ENCODE measurements at regions not wholly inside any gene's neighbourhood (a gene's known extent, or its start where the extent isn't known, plus 50 kb on each side); places are given as distances from the start of the nearest gene placed in this dataset.

GRCh38 chrX:97666890-97667289 is 783.2 kb downstream of the RPA4 start:
- no peak for DNase-seq (ENCODE audit: low spot score)

GRCh38 chrX:97668126-97668525 is 784.4 kb downstream of the RPA4 start:
- DNase-seq (ENCODE audit: low spot score) = no peak

GRCh38 chrX:97672138-97672537 is 788.4 kb downstream of the RPA4 start:
- DNase-seq (ENCODE audit: low spot score) = no peak

GRCh38 chrX:97672608-97673007 is 788.9 kb downstream of the RPA4 start:
- DNase-seq (ENCODE audit: low spot score) = no peak

- no peak for DNase-seq (ENCODE audit: low spot score)
Observed at GRCh38 chrX:97673135-97673534, 789.4 kb downstream of the RPA4 start.

- no peak for DNase-seq (ENCODE audit: low spot score)
Observed at GRCh38 chrX:97682991-97683840, 799.5 kb downstream of the RPA4 start.

- peak; percentile 20 for DNase-seq (ENCODE audit: low spot score)
Observed at GRCh38 chrX:97685753-97686152, 802.0 kb downstream of the RPA4 start.

- no peak for DNase-seq (ENCODE audit: low spot score)
Observed at GRCh38 chrX:97691901-97692455, 808.3 kb downstream of the RPA4 start.

- DNase-seq (ENCODE audit: low spot score) = no peak
Observed at GRCh38 chrX:97692575-97692974, 808.9 kb downstream of the RPA4 start.

- no peak for DNase-seq (ENCODE audit: low spot score)
Observed at GRCh38 chrX:97700547-97700946, 816.8 kb downstream of the RPA4 start.

GRCh38 chrX:97704474-97704873 is 820.8 kb downstream of the RPA4 start:
- no peak for DNase-seq (ENCODE audit: low spot score)

- no peak for DNase-seq (ENCODE audit: low spot score)
Observed at GRCh38 chrX:97704881-97705280, 821.2 kb downstream of the RPA4 start.

GRCh38 chrX:97705936-97706335 is 822.2 kb downstream of the RPA4 start:
- peak; percentile 12 for DNase-seq (ENCODE audit: low spot score)

- no peak for DNase-seq (ENCODE audit: low spot score)
Observed at GRCh38 chrX:97714072-97714471, 830.4 kb downstream of the RPA4 start.

GRCh38 chrX:97728215-97728614 is 844.5 kb downstream of the RPA4 start:
- DNase-seq (ENCODE audit: low spot score) = no peak

- DNase-seq (ENCODE audit: low spot score) = no peak
Observed at GRCh38 chrX:97740044-97740443, 856.3 kb downstream of the RPA4 start.

GRCh38 chrX:97740886-97741285 is 857.2 kb downstream of the RPA4 start:
- no peak for DNase-seq (ENCODE audit: low spot score)

- DNase-seq (ENCODE audit: low spot score) = no peak
Observed at GRCh38 chrX:97743014-97743413, 859.3 kb downstream of the RPA4 start.

GRCh38 chrX:97747346-97747745 is 863.6 kb downstream of the RPA4 start:
- no peak for DNase-seq (ENCODE audit: low spot score)

GRCh38 chrX:97751016-97751415 is 867.3 kb downstream of the RPA4 start:
- DNase-seq (ENCODE audit: low spot score) = no peak

GRCh38 chrX:97751735-97752134 is 868.0 kb downstream of the RPA4 start:
- DNase-seq (ENCODE audit: low spot score) = no peak

GRCh38 chrX:97756879-97757278 is 873.2 kb downstream of the RPA4 start:
- no peak for DNase-seq (ENCODE audit: low spot score)

- DNase-seq (ENCODE audit: low spot score) = no peak
Observed at GRCh38 chrX:97763391-97763790, 879.7 kb downstream of the RPA4 start.

GRCh38 chrX:97763981-97764380 is 880.3 kb downstream of the RPA4 start:
- no peak for DNase-seq (ENCODE audit: low spot score)
